WTC11 (cell line): ENCODE measurements at regions not wholly inside any gene's neighbourhood (a gene's known extent, or its start where the extent isn't known, plus 50 kb on each side); places are given as distances from the start of the nearest gene placed in this dataset.

Source experiments
- ATAC-seq: fragments of 200-7000 bp; cut with Tn5 transposase; 2 replicates; pipeline ENCODE4 v1.10.0; 2021; ENCODE audit warnings: mild to moderate bottlenecking, moderate library complexity
- CTCF ChIA-PET: fragments of 300-600 bp; sonication (Branson Sonifier 250); formaldehyde crosslinking; loops from one replicate; lab custom pipeline; 2021; ENCODE audit warnings: antibody characterized with exemption; lab: Charles Lee
- POLR2A ChIA-PET: fragments of 350-600 bp; sonication (Branson Sonifier 250); formaldehyde crosslinking; loops from one replicate; lab custom pipeline; 2021; ENCODE audit warnings: antibody characterized with exemption; lab: Charles Lee
- DNase-seq: peaks from one replicate; pipeline ENCODE4 v3.0.0; 2021; ENCODE audit warnings: low spot score
- H3K27ac Mint-ChIP-seq: 2 replicates; pipeline ENCODE4 v1.8.0; 2021; ENCODE audit warnings: mixed read lengths
- H3K27me3 Mint-ChIP-seq: 2 replicates; pipeline ENCODE4 v1.8.0; 2021; ENCODE audit warnings: low read depth, mild to moderate bottlenecking, moderate library complexity, mixed read lengths
- H3K36me3 Mint-ChIP-seq: 2 replicates; pipeline ENCODE4 v1.8.0; 2021; ENCODE audit warnings: mixed read lengths
- H3K4me1 Mint-ChIP-seq: 2 replicates; pipeline ENCODE4 v1.8.0; 2022; ENCODE audit warnings: mixed read lengths
- H3K4me3 Mint-ChIP-seq: 2 replicates; pipeline ENCODE4 v1.8.0; 2021; ENCODE audit warnings: mild to moderate bottlenecking, moderate library complexity, mixed read lengths
- H3K9me3 Mint-ChIP-seq: 2 replicates; pipeline ENCODE4 v1.8.0; 2021; ENCODE audit warnings: mixed read lengths
- ATF3 ChIP-seq: sonication (generic); formaldehyde crosslinking; conservative IDR thresholded peaks from 2 replicates; pipeline ENCODE4 v1.8.1; 2022; ENCODE audit warnings: mild to moderate bottlenecking, missing genetic modification reagents
- CDX4 ChIP-seq: fragments of 250-450 bp; sonication (Bioruptor Pico); IDR thresholded peaks from 2 replicates; pipeline ENCODE4 v1.9.0; 2021; ENCODE audit warnings: moderate library complexity, mild to moderate bottlenecking, inconsistent platforms, borderline replicate concordance
- CREB1 ChIP-seq: sonication (generic); formaldehyde crosslinking; IDR thresholded peaks from 2 replicates; pipeline ENCODE4 v1.8.0; 2023; ENCODE audit warnings: mild to moderate bottlenecking, missing genetic modification reagents
- CTCF ChIP-seq: fragments of 200-600 bp; IDR thresholded peaks from 2 replicates; pipeline ENCODE4 v1.8.0; 2022; ENCODE audit warnings: antibody characterized with exemption
- GABPB1 ChIP-seq: sonication (generic); formaldehyde crosslinking; IDR thresholded peaks from 2 replicates; pipeline ENCODE4 v1.8.1; 2023; ENCODE audit warnings: mild to moderate bottlenecking, missing genetic modification reagents
- IRF1 ChIP-seq: sonication (generic); formaldehyde crosslinking; IDR thresholded peaks from 2 replicates; pipeline ENCODE4 v1.8.0; 2023; ENCODE audit warnings: missing genetic modification reagents
- MXD4 ChIP-seq: fragments of 250-450 bp; sonication (Bioruptor Pico); IDR thresholded peaks from 2 replicates; pipeline ENCODE4 v1.8.0; 2021; ENCODE audit warnings: mild to moderate bottlenecking, moderate library complexity, borderline replicate concordance
- NR3C1 ChIP-seq: sonication (generic); formaldehyde crosslinking; conservative IDR thresholded peaks from 2 replicates; pipeline ENCODE4 v1.8.1; 2023; ENCODE audit warnings: low read depth, mild to moderate bottlenecking, missing genetic modification reagents
- SMAD4 ChIP-seq: sonication (generic); formaldehyde crosslinking; IDR thresholded peaks from 2 replicates; pipeline ENCODE4 v1.8.0; 2022; ENCODE audit warnings: mild to moderate bottlenecking, missing genetic modification reagents
- SP1 ChIP-seq: sonication (generic); formaldehyde crosslinking; conservative IDR thresholded peaks from 2 replicates; pipeline ENCODE4 v1.8.1; 2022; ENCODE audit warnings: missing genetic modification reagents
- TCF7 ChIP-seq: sonication (generic); formaldehyde crosslinking; IDR thresholded peaks from 2 replicates; pipeline ENCODE4 v1.8.0; 2022; ENCODE audit warnings: mild to moderate bottlenecking, low read depth, missing genetic modification reagents, moderate library complexity
- ZBTB21 ChIP-seq: sonication (generic); formaldehyde crosslinking; IDR thresholded peaks from 2 replicates; pipeline ENCODE4 v1.8.1; 2023; ENCODE audit warnings: mild to moderate bottlenecking, missing genetic modification reagents, borderline replicate concordance
- ZBTB43 ChIP-seq: sonication (generic); formaldehyde crosslinking; IDR thresholded peaks from 2 replicates; pipeline ENCODE4 v1.8.1; 2023; ENCODE audit warnings: mild to moderate bottlenecking, missing genetic modification reagents
- ZNF671 ChIP-seq: fragments of 250-450 bp; sonication (Bioruptor Pico); IDR thresholded peaks from 2 replicates; pipeline ENCODE4 v1.8.0; 2021; ENCODE audit warnings: mild to moderate bottlenecking
- TF ChIP-seq, protein P1 (sequence below): sonication (generic); formaldehyde crosslinking; IDR thresholded peaks from 2 replicates; pipeline ENCODE4 v1.8.1; 2023; ENCODE audit warnings: mild to moderate bottlenecking, missing genetic modification reagents, borderline replicate concordance
- TF ChIP-seq, protein P2 (sequence below): fragments of 250-450 bp; sonication (Bioruptor Pico); conservative IDR thresholded peaks from 2 replicates; pipeline ENCODE4 v1.9.0; 2021; ENCODE audit warnings: mild to moderate bottlenecking
- TF ChIP-seq, protein P3 (sequence below): sonication (generic); formaldehyde crosslinking; IDR thresholded peaks from 2 replicates; pipeline ENCODE4 v1.8.1; 2022; ENCODE audit warnings: mild to moderate bottlenecking, missing genetic modification reagents, moderate library complexity, borderline replicate concordance

GRCh38 chr6:164401871-164402270 lies 907.5 kb downstream of the C6orf118 start:
- ATAC-seq (no peak), DNase-seq (no peak)
- Mint-ChIP-seq H3K36me3 (no peaks in the 10 kb centered on the region), H3K27me3 (no peaks in the 10 kb centered on the region), H3K4me1 (peaks cover 10% of the 10 kb centered on the region), H3K27ac (no peak overlapping the region; the same call in 1 of the 2 replicates), H3K9me3 (peaks cover 4% of the 10 kb centered on the region), H3K4me3 (no peak overlapping the region)
- no peak for TF ChIP-seq TCF7 (CRISPR knock-in tag)
- TF ChIP-seq ZBTB21 (CRISPR knock-in tag) = no peak
- no peak for TF ChIP-seq IRF1 (CRISPR knock-in tag)
- TF ChIP-seq CTCF = no peak
- no peak for TF ChIP-seq GABPB1 (CRISPR knock-in tag)
- no peak for TF ChIP-seq SMAD4 (CRISPR knock-in tag)
- TF ChIP-seq CDX4 (CRISPR knock-in tag) = no peak
- TF ChIP-seq, protein P1, sequence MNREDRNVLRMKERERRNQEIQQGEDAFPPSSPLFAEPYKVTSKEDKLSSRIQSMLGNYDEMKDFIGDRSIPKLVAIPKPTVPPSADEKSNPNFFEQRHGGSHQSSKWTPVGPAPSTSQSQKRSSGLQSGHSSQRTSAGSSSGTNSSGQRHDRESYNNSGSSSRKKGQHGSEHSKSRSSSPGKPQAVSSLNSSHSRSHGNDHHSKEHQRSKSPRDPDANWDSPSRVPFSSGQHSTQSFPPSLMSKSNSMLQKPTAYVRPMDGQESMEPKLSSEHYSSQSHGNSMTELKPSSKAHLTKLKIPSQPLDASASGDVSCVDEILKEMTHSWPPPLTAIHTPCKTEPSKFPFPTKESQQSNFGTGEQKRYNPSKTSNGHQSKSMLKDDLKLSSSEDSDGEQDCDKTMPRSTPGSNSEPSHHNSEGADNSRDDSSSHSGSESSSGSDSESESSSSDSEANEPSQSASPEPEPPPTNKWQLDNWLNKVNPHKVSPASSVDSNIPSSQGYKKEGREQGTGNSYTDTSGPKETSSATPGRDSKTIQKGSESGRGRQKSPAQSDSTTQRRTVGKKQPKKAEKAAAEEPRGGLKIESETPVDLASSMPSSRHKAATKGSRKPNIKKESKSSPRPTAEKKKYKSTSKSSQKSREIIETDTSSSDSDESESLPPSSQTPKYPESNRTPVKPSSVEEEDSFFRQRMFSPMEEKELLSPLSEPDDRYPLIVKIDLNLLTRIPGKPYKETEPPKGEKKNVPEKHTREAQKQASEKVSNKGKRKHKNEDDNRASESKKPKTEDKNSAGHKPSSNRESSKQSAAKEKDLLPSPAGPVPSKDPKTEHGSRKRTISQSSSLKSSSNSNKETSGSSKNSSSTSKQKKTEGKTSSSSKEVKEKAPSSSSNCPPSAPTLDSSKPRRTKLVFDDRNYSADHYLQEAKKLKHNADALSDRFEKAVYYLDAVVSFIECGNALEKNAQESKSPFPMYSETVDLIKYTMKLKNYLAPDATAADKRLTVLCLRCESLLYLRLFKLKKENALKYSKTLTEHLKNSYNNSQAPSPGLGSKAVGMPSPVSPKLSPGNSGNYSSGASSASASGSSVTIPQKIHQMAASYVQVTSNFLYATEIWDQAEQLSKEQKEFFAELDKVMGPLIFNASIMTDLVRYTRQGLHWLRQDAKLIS (CRISPR knock-in tag) = no peak
- TF ChIP-seq ZBTB43 (CRISPR knock-in tag) = no peak
- no peak for TF ChIP-seq ATF3
- TF ChIP-seq MXD4 = no peak
- TF ChIP-seq, protein P2, sequence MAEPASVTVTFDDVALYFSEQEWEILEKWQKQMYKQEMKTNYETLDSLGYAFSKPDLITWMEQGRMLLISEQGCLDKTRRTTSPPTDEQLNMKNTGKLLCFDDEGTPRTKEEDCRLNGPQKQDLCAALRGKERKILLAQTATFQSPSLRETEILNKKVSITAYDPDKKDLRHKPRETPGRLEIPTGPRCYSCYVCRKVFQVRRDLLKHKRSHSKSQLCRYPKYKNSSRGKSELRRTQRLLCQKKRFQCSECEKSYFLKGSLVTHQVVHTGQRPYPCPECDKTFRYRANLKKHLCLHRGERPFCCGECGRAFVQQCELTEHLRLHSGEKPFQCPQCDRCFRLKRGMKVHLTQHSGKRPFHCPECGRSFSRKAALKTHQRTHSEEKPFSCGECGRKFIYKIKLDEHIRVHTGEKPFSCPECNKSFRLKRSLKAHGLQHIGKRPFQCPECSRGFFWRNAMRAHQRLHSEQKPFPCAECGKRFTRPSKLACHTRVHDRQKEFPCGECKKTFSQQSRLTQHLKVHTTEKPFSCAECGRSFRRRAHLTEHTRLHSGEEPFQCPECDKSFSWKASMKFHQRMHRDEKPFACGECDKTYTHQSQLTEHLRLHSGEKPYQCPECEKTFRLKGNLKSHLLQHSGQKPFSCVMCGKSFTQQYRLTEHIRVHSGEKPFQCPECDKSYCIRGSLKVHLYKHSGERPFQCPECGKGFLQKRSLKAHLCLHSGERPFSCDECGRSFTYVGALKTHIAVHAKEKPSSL (CRISPR knock-in tag) = no peak
- no peak for TF ChIP-seq NR3C1 (CRISPR knock-in tag)
- POLR2A ChIA-PET = interaction anchor here (0.9 kb wide), 1 partner anchor 68 kb away, joined by 3 read pairs; no protein-coding TSS in a partner anchor
- CTCF ChIA-PET = no interaction called here

GRCh38 chr6:164398647-164399046 lies 910.8 kb downstream of the C6orf118 start:
- CTCF ChIA-PET = no interaction called here
- Mint-ChIP-seq H3K27me3 (no peaks in the 10 kb centered on the region), H3K4me3 (no peak overlapping the region), H3K27ac (no peak overlapping the region), H3K4me1 (peaks cover 14% of the 10 kb centered on the region), H3K36me3 (no peaks in the 10 kb centered on the region), H3K9me3 (peaks cover 11% of the 10 kb centered on the region)
- no peak for ATAC-seq
- POLR2A ChIA-PET = no interaction called here
- DNase-seq = no peak
- TF ChIP-seq ZNF671 (CRISPR knock-in tag) = no peak
- TF ChIP-seq, protein P1 (CRISPR knock-in tag) = no peak
- TF ChIP-seq CREB1 (CRISPR knock-in tag) = no peak
- TF ChIP-seq, protein P3, sequence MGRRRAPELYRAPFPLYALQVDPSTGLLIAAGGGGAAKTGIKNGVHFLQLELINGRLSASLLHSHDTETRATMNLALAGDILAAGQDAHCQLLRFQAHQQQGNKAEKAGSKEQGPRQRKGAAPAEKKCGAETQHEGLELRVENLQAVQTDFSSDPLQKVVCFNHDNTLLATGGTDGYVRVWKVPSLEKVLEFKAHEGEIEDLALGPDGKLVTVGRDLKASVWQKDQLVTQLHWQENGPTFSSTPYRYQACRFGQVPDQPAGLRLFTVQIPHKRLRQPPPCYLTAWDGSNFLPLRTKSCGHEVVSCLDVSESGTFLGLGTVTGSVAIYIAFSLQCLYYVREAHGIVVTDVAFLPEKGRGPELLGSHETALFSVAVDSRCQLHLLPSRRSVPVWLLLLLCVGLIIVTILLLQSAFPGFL (CRISPR knock-in tag) = no peak
- TF ChIP-seq GABPB1 (CRISPR knock-in tag) = no peak
- TF ChIP-seq SP1 (CRISPR knock-in tag) = no peak
